B cell (primary cell): ENCODE measurements at regions not wholly inside any gene's neighbourhood (a gene's known extent, or its start where the extent isn't known, plus 50 kb on each side); places are given as distances from the start of the nearest gene placed in this dataset.

Experiments
- CTCF ChIP-seq: fragments of 200-600 bp; IDR thresholded peaks from one replicate; pipeline ENCODE4 v1.8.0; 2022; ENCODE audit warnings: antibody characterized with exemption, mild to moderate bottlenecking
- EZH2 ChIP-seq: IDR thresholded peaks from 2 replicates; pipeline ENCODE4 v1.6.1; 2012; ENCODE audit warnings: borderline replicate concordance, low read depth, mild to moderate bottlenecking, moderate library complexity, low read length; ENCODE audit not compliant: insufficient read depth, poor library complexity, severe bottlenecking

GRCh38 chr9:89916001-89916597 is 311.3 kb downstream of the GADD45G start:
- TF ChIP-seq CTCF: no peak
- no peak for TF ChIP-seq EZH2
